SH-SY5Y (cell line): ENCODE measurements at regions not wholly inside any gene's neighbourhood (a gene's known extent, or its start where the extent isn't known, plus 50 kb on each side); places are given as distances from the start of the nearest gene placed in this dataset.

Source experiments
- GATA2 ChIP-seq: IDR thresholded peaks from 2 replicates; pipeline ENCODE4 v1.6.1; 2011; ENCODE audit warnings: mild to moderate bottlenecking, low read depth, low read length
- GATA3 ChIP-seq: IDR thresholded peaks from 2 replicates; pipeline ENCODE4 v1.6.1; 2011; ENCODE audit warnings: low read depth, mild to moderate bottlenecking, low read length, moderate library complexity

DNA sequence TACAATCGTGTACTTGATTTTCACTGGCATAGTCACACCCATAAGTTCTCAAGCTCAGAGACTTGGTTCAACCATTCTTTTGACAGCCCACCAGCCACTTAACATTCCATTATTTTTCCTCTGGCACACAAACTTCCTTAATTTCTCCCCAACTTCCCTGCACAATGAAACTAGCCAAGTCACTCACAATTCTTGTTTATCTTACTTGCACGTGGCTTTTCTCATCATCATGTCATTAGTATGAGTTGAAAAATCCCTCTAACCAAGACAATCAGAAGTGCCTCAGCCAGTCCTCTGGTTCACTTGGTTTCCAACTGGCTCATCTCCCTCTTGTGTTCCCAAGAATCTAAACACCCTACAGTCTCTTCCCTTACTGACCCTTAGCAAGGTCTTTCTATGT, 110.5 kb upstream of the PTPRG start:
- no peak for TF ChIP-seq GATA2
- TF ChIP-seq GATA3 = no peak

DNA sequence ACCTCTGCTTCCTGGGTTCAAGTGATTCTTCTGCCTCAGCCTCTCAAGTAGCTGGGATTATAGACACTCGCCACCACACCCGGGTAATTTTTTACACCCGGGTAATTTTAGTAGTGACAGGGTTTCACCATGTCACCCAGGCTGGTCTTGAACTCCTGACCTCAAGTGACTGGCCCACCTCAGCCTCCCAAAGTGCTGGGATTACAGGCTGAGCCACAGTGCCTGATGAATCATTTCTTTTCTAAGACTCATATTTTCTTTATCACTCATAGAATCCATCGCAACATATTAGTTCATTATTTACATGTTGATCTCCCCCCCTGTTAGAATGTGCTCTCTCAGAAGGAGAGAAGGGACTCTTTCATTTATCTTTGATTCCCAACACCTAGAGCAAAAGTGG, 109.5 kb upstream of the PTPRG start:
- TF ChIP-seq GATA2 (no peak), GATA3 (no peak)

DNA sequence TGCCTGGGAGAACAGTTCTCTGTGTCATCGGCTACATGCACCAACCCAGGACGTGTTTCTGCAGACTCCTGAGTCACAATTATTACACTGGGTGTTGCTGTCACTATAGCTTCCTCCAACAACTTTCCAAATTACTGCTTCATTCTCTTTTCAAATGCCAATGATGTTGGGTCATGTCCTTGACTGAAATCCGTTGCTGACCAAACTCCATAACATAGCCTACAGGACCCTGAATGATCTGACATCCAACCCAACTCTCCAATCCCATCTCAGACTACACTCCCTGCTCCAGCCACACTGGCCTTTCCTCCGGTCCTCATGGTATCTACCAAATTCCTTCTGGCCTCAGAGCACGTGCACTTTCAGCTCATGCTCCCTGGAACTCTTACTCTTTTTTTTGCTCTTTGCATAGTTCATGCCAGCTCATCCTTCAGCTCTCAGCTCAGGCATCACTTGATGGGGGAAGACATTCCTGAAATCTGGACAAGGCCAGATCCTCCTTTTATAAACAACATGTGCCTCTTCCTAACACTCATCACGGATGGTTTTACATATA, 108.8 kb upstream of the PTPRG start:
- TF ChIP-seq GATA2 (no peak), GATA3 (no peak)

DNA sequence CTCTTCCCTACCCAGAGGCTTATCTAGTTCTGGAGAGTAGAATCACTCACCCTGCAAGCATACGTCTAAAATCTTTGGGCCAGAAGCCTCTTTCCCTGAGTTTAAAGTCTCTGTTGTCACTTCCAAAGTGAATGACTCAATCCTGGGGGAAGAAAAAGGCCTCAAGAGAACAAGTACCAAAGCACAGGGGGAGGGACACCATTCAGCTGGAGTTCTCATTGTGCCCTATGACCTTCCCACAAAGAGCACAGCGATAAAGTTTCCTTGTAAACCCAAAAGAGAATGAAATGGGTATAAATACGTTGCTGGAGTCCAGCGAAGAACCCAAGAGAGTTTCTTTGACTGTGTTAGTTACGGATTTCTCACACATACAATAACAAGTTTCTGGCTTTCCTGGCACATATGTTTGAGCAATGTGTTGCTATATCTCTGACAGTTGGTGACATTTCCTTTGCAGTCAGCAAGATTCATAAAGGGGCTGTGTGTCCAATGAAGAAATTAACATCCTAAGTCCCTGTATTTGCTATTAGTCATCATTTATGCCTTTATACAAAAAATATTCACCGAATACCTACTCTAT, 107.3 kb upstream of the PTPRG start:
- TF ChIP-seq GATA2 (no peak), GATA3 (no peak)

DNA sequence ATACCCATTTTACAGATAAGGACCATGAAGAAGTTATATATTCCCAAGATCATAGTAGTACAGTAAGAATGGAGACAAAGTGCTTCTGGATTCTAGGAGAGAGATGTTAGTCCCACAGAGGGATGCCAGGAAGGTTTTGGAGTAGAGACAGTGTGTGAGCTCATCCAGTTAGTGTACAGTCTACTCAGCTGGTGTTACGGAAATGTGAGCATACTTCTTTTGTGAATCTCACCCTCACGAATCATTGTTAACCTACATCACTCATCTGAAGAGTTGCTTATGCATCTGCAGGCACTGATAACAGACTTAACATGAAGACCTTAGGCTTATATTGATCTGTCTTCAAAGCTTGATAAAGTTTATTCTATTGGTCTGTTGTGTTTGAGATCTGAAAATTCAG, 106.6 kb upstream of the PTPRG start:
- TF ChIP-seq GATA3 = no peak
- no peak for TF ChIP-seq GATA2

DNA sequence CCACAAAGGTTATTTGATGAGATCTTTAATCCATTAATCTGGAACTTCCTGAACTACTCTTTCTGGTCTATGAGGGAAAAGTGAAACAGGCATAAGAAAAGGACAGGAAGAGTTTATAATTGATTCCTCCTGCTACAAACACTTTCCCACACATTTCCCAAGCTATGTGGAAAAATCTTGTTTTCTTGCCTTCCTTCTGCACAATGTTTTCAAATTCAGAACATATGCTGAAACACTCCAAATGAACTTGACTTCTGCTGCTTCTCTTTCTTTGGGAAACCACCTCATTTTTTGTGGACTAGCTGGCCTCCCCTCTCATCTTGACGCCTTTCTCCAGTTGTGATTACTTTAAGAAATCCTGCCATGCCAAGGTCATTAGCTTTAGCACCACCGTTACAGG, 100.7 kb upstream of the PTPRG start:
- no peak for TF ChIP-seq GATA2
- no peak for TF ChIP-seq GATA3

DNA sequence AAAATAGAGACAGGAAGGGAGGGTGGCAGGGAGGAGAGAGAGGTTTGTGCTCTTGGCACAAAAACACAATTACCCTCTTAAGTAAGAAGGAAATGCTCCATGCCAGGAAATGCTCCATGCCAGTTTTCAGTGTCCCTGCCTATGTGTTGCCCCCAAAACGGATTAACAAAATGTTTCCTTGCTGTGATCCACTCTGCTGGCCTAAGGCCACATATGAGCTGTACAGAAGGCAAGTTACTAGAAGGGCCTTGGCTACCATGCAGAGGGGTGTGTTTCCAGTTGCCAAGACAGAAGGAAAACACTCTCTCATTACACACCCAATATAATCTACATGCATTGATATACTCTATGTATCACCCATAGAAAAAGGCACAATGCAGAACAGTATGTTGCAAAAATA, 98.2 kb upstream of the PTPRG start:
- TF ChIP-seq GATA2 (no peak), GATA3 (no peak)

DNA sequence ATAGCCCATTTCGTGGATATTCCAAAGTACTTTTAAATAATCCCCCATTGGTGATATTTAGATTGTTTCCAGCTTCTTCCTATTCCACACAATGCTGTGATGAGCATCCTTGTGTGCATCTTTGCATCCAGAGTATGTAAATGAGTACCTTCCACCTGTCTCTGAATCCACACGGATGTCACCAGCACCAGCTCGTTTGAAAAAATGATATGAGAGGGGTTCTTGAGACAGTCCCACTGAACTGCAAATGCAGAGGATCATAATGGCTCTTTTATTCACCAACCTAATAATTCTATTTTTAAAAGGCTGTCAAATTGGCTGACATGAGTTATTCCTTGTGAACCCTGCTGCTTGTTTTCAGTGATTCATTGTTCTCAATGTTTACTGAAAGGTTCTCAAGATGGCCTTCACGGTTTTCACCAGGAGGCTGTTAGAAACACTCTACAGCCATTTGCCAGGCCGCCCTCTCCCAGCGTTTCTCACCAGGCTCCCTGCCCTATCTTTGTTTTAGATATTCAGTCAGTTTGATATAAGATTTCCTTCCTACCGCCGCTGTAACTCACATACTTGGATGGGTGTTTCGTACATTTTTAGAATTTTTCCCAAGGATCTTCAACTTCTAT, 96.7 kb upstream of the PTPRG start:
- TF ChIP-seq GATA2 = no peak
- TF ChIP-seq GATA3 = no peak

DNA sequence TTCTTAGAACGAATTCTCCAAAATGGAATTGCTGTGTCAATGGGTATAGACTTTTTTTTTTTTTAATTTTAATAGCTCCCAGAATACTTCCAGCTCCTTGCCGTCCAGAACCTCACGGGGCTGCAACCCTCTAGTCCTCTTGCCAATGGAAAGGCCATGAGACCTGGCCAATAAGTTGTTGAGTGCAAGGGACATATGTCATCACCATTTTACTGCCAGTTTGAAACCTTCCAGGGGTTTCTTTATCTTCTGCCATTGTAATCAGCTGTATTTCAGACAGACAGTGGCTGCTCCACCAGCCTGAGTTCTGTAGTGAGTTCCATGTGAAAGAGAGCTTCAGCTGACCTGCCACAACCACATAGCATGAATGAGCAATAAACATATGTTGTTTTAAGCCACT, 95.0 kb upstream of the PTPRG start:
- TF ChIP-seq GATA3 (no peak), GATA2 (no peak)

DNA sequence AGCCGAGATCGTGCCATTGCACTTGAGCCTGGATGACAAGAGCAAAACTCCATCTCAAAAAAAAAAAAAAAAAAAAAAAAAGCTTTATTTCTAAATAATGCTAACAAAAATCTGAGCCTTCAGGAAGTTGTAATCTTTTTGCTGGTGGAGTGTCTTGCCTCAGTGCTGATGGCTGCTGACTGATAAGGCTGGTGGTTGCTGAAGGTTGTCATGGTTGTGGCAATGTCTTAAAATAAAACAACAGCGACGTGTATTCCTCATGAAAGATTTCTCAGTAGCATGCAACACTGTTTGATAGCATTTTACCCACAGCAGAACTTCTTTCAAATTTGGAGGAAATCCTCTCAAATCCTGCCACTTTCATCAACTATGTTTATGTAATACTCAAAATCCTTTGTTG, 77.4 kb upstream of the PTPRG start:
- TF ChIP-seq GATA2 = no peak
- no peak for TF ChIP-seq GATA3

DNA sequence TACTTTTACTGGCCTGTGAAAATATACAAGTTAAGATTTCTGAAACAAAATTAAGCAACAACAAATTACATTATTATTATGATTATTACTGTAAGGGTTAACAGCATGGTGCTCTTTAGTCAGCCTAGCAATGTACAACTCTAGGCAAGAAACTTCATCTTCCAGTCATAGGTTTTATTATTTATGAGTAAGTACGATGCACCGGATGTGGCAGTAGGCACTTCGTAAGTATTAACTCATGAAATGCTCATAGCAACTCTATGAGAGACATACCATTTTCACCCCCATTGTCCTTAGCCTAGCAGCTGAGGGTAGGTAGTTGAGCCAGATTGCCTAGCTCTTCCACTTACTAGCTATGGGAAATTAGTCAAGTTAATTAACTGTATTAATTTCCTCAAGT, 68.0 kb upstream of the PTPRG start:
- TF ChIP-seq GATA3 (no peak), GATA2 (no peak)

DNA sequence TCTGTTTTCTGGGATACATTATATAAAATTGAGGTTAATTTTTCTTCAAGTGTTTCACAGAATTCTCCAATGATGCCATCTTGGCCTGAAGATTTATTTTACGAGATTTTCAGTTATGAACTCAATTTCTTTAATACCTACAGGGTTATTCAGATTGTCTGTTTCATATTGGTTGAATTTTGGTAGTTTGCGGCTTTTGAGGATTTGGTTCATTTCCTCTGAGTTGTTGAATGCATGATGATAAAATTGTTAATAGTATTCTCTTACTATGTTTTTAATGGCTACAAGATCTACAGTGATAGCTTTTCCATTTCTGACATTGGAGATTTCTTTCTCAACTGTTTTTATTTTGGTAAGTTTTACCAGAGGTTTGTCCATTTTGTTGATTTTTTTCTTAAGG, 63.9 kb upstream of the PTPRG start:
- TF ChIP-seq GATA3 (no peak), GATA2 (no peak)

DNA sequence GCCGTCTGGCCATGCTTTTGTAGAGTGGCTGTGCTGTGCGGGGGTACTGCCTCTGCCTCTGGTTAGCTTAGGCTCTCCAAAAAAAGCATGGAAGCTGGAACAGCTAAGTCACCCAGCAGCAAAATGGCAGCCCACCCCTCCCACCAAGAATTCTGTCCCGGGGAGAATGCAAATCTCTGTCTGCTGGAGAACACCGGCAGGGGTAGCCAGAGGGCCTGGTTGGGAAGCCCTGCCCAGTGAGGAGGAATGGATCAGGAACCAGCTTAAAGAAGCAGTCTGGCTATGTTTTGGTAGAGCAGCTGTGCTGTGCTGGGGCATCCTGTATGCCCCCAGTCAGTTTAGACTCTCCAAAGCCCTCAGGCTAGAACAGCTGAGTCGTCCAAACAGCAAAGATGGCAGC, 56.2 kb upstream of the PTPRG start:
- TF ChIP-seq GATA2 (no peak), GATA3 (no peak)

DNA sequence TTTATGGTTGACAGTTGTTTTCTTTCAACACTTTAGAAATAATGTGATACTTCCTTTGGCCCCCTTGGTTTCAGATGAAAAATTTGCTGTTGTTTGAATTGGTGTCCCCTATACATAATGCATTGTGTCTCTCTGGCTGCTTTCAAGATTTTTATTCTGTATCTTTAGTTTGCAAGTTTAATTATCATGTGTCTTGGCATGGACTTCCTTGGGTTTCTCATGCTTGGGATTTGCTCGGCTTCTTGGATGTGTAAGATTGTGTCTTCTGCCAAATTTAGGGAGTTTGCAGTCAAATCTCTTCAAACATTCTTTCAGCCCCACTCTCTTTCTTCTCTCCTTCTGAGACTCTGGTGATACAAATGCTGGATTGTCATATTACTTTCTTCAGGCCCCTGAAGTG, 53.4 kb upstream of the PTPRG start:
- TF ChIP-seq GATA2 = no peak
- TF ChIP-seq GATA3 = no peak
